Ascending aorta (tissue), 2 donors: ENCODE measurements at regions not wholly inside any gene's neighbourhood (a gene's known extent, or its start where the extent isn't known, plus 50 kb on each side); places are given as distances from the start of the nearest gene placed in this dataset.

Experiments used
- DNase-seq, 2 donors: peaks; one replicate each; pipeline ENCODE4 v3.0.0-alpha.2; 2019; ENCODE audit warnings: low spot score in 2 of 2
- H3K27ac ChIP-seq, 2 donors: fragments of 200-600 bp; sonication (generic); one replicate each; pipeline ENCODE4 v1.5.1; 2016 to 2017; ENCODE audit warnings: mild to moderate bottlenecking in 1 of 2
- H3K27me3 ChIP-seq: fragments of 200-600 bp; sonication (generic); one replicate; pipeline ENCODE4 v1.5.1; 2017
- H3K36me3 ChIP-seq, 2 donors: fragments of 200-600 bp; sonication (generic); one replicate each; pipeline ENCODE4 v1.5.1; 2016
- H3K4me1 ChIP-seq, 2 donors: fragments of 200-600 bp; sonication (generic); one replicate each; pipeline ENCODE4 v1.5.1; 2016 to 2017; ENCODE audit warnings: mild to moderate bottlenecking in 1 of 2
- H3K4me3 ChIP-seq, 2 donors: fragments of 200-600 bp; sonication (generic); one replicate each; pipeline ENCODE4 v1.5.1; 2016 to 2017; ENCODE audit warnings: mild to moderate bottlenecking in 1 of 2
- H3K9me3 ChIP-seq, 2 donors: fragments of 200-600 bp; sonication (generic); one replicate each; pipeline ENCODE4 v1.5.1; 2016
- intact Hi-C: fragments of 100-400 bp; cut with DNase I; formaldehyde crosslinking; loops from one replicate; pipeline ENCODE4 v1.15.1; 2023
- TF ChIP-seq, protein P1 (sequence below), 3 experiments: fragments of 200-600 bp in 2 of 3; fragments of 450-650 bp in 1 of 3; sonication (generic) in 2 of 3; IDR thresholded peaks; one replicate each; pipeline ENCODE4 v1.5.1; 2016 to 2019; ENCODE audit warnings: antibody characterized with exemption in 3 of 3, mild to moderate bottlenecking in 1 of 3, moderate library complexity in 1 of 3

- no peaks in the 10 kb centered on the region for H3K9me3 ChIP-seq
- no peak for DNase-seq
- TF ChIP-seq, protein P1, sequence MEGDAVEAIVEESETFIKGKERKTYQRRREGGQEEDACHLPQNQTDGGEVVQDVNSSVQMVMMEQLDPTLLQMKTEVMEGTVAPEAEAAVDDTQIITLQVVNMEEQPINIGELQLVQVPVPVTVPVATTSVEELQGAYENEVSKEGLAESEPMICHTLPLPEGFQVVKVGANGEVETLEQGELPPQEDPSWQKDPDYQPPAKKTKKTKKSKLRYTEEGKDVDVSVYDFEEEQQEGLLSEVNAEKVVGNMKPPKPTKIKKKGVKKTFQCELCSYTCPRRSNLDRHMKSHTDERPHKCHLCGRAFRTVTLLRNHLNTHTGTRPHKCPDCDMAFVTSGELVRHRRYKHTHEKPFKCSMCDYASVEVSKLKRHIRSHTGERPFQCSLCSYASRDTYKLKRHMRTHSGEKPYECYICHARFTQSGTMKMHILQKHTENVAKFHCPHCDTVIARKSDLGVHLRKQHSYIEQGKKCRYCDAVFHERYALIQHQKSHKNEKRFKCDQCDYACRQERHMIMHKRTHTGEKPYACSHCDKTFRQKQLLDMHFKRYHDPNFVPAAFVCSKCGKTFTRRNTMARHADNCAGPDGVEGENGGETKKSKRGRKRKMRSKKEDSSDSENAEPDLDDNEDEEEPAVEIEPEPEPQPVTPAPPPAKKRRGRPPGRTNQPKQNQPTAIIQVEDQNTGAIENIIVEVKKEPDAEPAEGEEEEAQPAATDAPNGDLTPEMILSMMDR (IDR thresholded peaks at IDR 0.05): peak in 2 of 3 experiments; percentile 8 to 14
- no peak overlapping the region for H3K4me3 ChIP-seq
- H3K27me3 ChIP-seq: no peaks in the 10 kb centered on the region
- no peaks in the 10 kb centered on the region for H3K36me3 ChIP-seq
- peaks cover 5 to 19% of the 10 kb centered on the region in 2 donors for H3K4me1 ChIP-seq
- intact Hi-C loops: loop anchor here (5.0 kb wide), 1 partner anchor 107 kb away; no protein-coding TSS in a partner anchor
- peak overlapping the region in 1 of 2 donors; percentile 53 for H3K27ac ChIP-seq
Measured at GRCh38 chr2:15748736-15749323, 157.2 kb downstream of the DDX1 start.

DNA sequence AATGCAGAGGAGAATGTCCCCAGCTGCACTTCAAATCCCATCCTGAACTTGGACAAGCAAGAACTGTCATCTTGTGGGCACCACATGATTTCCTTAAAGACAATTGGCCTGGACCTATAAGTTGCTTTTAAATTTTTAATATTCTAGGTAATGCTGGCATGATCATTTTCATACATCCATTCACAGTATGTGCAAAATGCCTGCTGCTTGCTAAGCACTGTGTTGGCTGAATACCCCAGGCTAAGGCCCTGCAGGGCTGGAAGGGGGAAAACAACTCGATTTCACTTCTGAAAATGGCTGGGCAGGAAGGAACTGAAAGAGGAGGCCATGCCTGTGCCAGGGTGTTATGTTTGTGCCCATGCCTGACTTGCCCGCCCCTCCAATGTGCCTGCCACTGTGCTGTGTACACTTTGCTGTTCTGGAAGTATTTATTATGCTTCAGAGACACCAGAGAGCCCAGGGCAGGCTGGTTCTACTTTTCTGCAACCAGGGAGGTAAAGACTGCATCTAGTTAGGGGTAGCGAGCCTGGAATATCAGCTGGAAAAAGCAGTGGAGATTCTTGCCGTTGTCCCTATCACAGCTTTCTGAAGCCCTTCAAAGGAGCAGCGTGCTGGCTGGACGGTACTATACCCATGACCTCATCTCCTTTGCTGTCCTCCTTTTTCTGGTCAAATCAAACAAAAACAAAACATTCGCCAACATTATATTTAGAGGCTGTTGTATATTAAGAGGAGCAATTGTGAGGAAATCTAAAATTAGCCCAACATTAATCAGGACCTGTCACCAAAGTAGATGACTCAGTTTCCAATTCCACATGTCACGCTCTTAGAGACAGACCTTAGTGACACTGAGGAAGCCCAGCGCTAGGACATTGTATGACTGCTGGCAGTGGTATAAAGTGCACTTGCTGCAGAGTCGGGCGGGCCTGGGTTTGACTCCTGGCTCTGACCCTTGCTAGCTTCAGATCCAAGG, 158.1 kb downstream of the DDX1 start:
- TF ChIP-seq, protein P1 (IDR thresholded peaks at IDR 0.05): no peak
- Histone ChIP-seq H3K27ac (peak overlapping the region; percentile 7 to 53), H3K4me1 (peaks cover 5 to 22% of the 10 kb centered on the region in 2 donors), H3K4me3 (no peak overlapping the region), H3K27me3 (no peaks in the 10 kb centered on the region), H3K36me3 (no peaks in the 10 kb centered on the region), H3K9me3 (no peaks in the 10 kb centered on the region)
- intact Hi-C loops: loop anchor here (5.0 kb wide), 1 partner anchor 107 kb away; no protein-coding TSS in a partner anchor
- no peak for DNase-seq

DNA sequence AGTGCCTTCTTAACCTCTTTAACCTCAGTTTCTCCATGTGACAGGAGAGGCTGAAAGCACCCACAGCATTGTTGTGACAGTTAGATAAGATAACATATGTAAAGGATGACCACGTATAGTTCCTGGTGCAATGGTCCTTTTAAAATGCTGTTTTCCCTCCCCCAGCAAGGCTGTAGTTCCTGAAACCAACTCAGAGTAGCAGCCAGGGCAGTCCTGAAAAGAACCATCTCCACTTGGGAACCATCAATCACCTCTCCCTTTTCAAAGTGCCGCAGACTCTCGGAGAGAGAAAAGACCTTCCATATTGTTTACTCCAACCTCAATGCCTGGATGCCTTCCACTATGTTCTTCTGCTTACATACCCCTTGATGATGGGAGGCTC, 158.8 kb downstream of the DDX1 start:
- peaks cover 5 to 22% of the 10 kb centered on the region in 2 donors for H3K4me1 ChIP-seq
- no peak overlapping the region for H3K4me3 ChIP-seq
- intact Hi-C loops: no loop called here
- TF ChIP-seq, protein P1 (IDR thresholded peaks at IDR 0.05): no peak
- H3K36me3 ChIP-seq: no peaks in the 10 kb centered on the region
- H3K27me3 ChIP-seq: no peaks in the 10 kb centered on the region
- peak overlapping the region; percentile 6 to 7 for H3K27ac ChIP-seq
- no peak for DNase-seq
- H3K9me3 ChIP-seq: no peaks in the 10 kb centered on the region

DNA sequence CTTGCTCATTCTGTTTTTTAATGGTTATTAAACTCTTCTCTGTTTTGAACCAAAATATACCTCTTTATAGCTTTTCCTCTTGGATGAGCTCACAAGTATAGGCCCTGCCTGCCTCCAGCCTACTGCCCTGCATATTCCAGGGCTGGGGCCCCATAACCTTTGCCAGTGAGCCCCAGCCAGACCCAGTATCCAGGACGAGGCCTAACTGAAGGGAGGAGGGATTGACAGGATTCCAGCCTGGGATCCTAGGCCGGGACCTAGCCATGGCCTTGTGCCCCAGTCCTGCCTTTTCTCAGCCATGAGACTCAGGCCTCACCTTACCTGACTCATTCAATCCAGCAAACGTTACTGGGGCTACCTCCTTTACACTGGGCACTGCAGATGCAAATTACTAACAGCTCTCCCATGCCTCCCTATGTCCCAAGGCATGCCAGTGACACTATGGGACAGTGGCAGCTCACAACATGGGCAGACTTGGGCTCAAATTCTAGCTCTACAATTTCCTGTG, 159.2 kb downstream of the DDX1 start:
- DNase-seq: no peak
- no peaks in the 10 kb centered on the region for H3K9me3 ChIP-seq
- H3K27ac ChIP-seq: no peak overlapping the region
- no peaks in the 10 kb centered on the region for H3K36me3 ChIP-seq
- TF ChIP-seq, protein P1 (IDR thresholded peaks at IDR 0.05): no peak
- H3K4me3 ChIP-seq: no peak overlapping the region
- intact Hi-C loops: no loop called here
- H3K4me1 ChIP-seq: peaks cover 5 to 22% of the 10 kb centered on the region in 2 donors
- H3K27me3 ChIP-seq: no peaks in the 10 kb centered on the region

- DNase-seq: no peak
- intact Hi-C loops: no loop called here
- Histone ChIP-seq H3K9me3 (no peaks in the 10 kb centered on the region), H3K4me3 (no peak overlapping the region), H3K27ac (no peak overlapping the region), H3K27me3 (no peaks in the 10 kb centered on the region), H3K4me1 (peaks cover 5 to 22% of the 10 kb centered on the region in 2 donors), H3K36me3 (no peaks in the 10 kb centered on the region)
- TF ChIP-seq, protein P1 (IDR thresholded peaks at IDR 0.05): no peak
Measured at GRCh38 chr2:15751477-15751876, 159.8 kb downstream of the DDX1 start.
